ENCODE measurements at regions not wholly inside any gene's neighbourhood (a gene's known extent, or its start where the extent isn't known, plus 50 kb on each side); places are given as distances from the start of the nearest gene placed in this dataset.

GRCh38 chr4:128459547-128459946 is 171.9 kb upstream of the PGRMC2 start:
- intact Hi-C loops (cut with micrococcal nuclease; ENCODE audit: unreplicated experiment) = no loop called here
- Histone ChIP-seq H3K36me3 (ENCODE audit: control insufficient read depth, insufficient read depth, low read length) (no peaks in the 10 kb centered on the region), H3K4me3 (ENCODE audit: low read depth, low read length) (no peak overlapping the region), H3K9me3 (no peaks in the 10 kb centered on the region), H3K27me3 (replicated peaks; ENCODE audit: control insufficient read depth, insufficient read depth, low read length) (no peaks in the 10 kb centered on the region), H3K4me1 (no peaks in the 10 kb centered on the region)
- H3K27me3 Mint-ChIP-seq (ENCODE audit: insufficient read depth, unreplicated experiment) = no peaks in the 10 kb centered on the region
- no peak overlapping the region for H3K4me3 Mint-ChIP-seq (ENCODE audit: unreplicated experiment)
- ChIA-PET CTCF (no interaction called here), POLR2A (no interaction called here)
- no peaks in the 10 kb centered on the region for H3K9me3 Mint-ChIP-seq (ENCODE audit: unreplicated experiment)
- no peak for TF ChIP-seq CTCF (IDR thresholded peaks at IDR 0.05; ENCODE audit: insufficient read depth in 1 of 2, low read depth in 1 of 2, low read length in 1 of 2, severe bottlenecking in 1 of 2, unreplicated experiment in 1 of 2)
- no peak overlapping the region for H3K27ac Mint-ChIP-seq (ENCODE audit: unreplicated experiment)
- no peak for DNase-seq
- H3K4me1 Mint-ChIP-seq (ENCODE audit: low read depth, unreplicated experiment) = peaks cover 3% of the 10 kb centered on the region
- no peaks in the 10 kb centered on the region for H3K36me3 Mint-ChIP-seq (ENCODE audit: insufficient read depth, unreplicated experiment)
- BruUV-seq (replicated peaks) = no TSS peak

GRCh38 chr4:128458816-128459215 is 171.2 kb upstream of the PGRMC2 start:
- no peak overlapping the region for H3K4me3 Mint-ChIP-seq (ENCODE audit: unreplicated experiment)
- Histone ChIP-seq H3K36me3 (ENCODE audit: control insufficient read depth, insufficient read depth, low read length) (no peaks in the 10 kb centered on the region), H3K4me3 (ENCODE audit: low read depth, low read length) (no peak overlapping the region), H3K9me3 (no peaks in the 10 kb centered on the region), H3K4me1 (no peaks in the 10 kb centered on the region), H3K27me3 (replicated peaks; ENCODE audit: control insufficient read depth, insufficient read depth, low read length) (no peaks in the 10 kb centered on the region)
- no TSS peak for BruUV-seq (replicated peaks)
- no peaks in the 10 kb centered on the region for H3K36me3 Mint-ChIP-seq (ENCODE audit: insufficient read depth, unreplicated experiment)
- TF ChIP-seq CTCF (IDR thresholded peaks at IDR 0.05; ENCODE audit: insufficient read depth in 1 of 2, low read depth in 1 of 2, low read length in 1 of 2, severe bottlenecking in 1 of 2, unreplicated experiment in 1 of 2) = no peak
- intact Hi-C loops (cut with micrococcal nuclease; ENCODE audit: unreplicated experiment) = no loop called here
- no peak overlapping the region for H3K27ac Mint-ChIP-seq (ENCODE audit: unreplicated experiment)
- H3K27me3 Mint-ChIP-seq (ENCODE audit: insufficient read depth, unreplicated experiment) = no peaks in the 10 kb centered on the region
- no peak for DNase-seq
- peaks cover 7% of the 10 kb centered on the region for H3K4me1 Mint-ChIP-seq (ENCODE audit: low read depth, unreplicated experiment)
- POLR2A ChIA-PET = no interaction called here
- H3K9me3 Mint-ChIP-seq (ENCODE audit: unreplicated experiment) = no peaks in the 10 kb centered on the region
- CTCF ChIA-PET = no interaction called here

- Mint-ChIP-seq H3K27ac (ENCODE audit: unreplicated experiment) (no peak overlapping the region), H3K9me3 (ENCODE audit: unreplicated experiment) (no peaks in the 10 kb centered on the region), H3K36me3 (ENCODE audit: insufficient read depth, unreplicated experiment) (no peaks in the 10 kb centered on the region), H3K4me1 (ENCODE audit: low read depth, unreplicated experiment) (peaks cover 7% of the 10 kb centered on the region), H3K4me3 (ENCODE audit: unreplicated experiment) (no peak overlapping the region), H3K27me3 (ENCODE audit: insufficient read depth, unreplicated experiment) (no peaks in the 10 kb centered on the region)
- TF ChIP-seq CTCF (IDR thresholded peaks at IDR 0.05; ENCODE audit: insufficient read depth in 1 of 2, low read depth in 1 of 2, low read length in 1 of 2, severe bottlenecking in 1 of 2, unreplicated experiment in 1 of 2) = no peak
- ChIA-PET POLR2A (no interaction called here), CTCF (no interaction called here)
- no peak overlapping the region for H3K4me3 ChIP-seq (ENCODE audit: low read depth, low read length)
- no peaks in the 10 kb centered on the region for H3K4me1 ChIP-seq
- no TSS peak for BruUV-seq (replicated peaks)
- no peaks in the 10 kb centered on the region for H3K27me3 ChIP-seq (replicated peaks; ENCODE audit: control insufficient read depth, insufficient read depth, low read length)
- intact Hi-C loops (cut with micrococcal nuclease; ENCODE audit: unreplicated experiment) = no loop called here
- no peak for DNase-seq
- no peaks in the 10 kb centered on the region for H3K9me3 ChIP-seq
- no peaks in the 10 kb centered on the region for H3K36me3 ChIP-seq (ENCODE audit: control insufficient read depth, insufficient read depth, low read length)
Measured at GRCh38 chr4:128457726-128458125, 170.1 kb upstream of the PGRMC2 start.

Measured in Caco-2 (cell line).